WTC11 (cell line): ENCODE measurements at regions not wholly inside any gene's neighbourhood (a gene's known extent, or its start where the extent isn't known, plus 50 kb on each side); places are given as distances from the start of the nearest gene placed in this dataset.

Experiments
- ATAC-seq: fragments of 200-7000 bp; cut with Tn5 transposase; 2 replicates; pipeline ENCODE4 v1.10.0; 2021; ENCODE audit warnings: mild to moderate bottlenecking, moderate library complexity
- CTCF ChIA-PET: fragments of 300-600 bp; sonication (Branson Sonifier 250); formaldehyde crosslinking; loops from one replicate; lab custom pipeline; 2021; ENCODE audit warnings: antibody characterized with exemption; lab: Charles Lee
- POLR2A ChIA-PET: fragments of 350-600 bp; sonication (Branson Sonifier 250); formaldehyde crosslinking; loops from one replicate; lab custom pipeline; 2021; ENCODE audit warnings: antibody characterized with exemption; lab: Charles Lee
- DNase-seq: peaks from one replicate; pipeline ENCODE4 v3.0.0; 2021; ENCODE audit warnings: low spot score
- H3K27ac Mint-ChIP-seq: 2 replicates; pipeline ENCODE4 v1.8.0; 2021; ENCODE audit warnings: mixed read lengths
- H3K27me3 Mint-ChIP-seq: 2 replicates; pipeline ENCODE4 v1.8.0; 2021; ENCODE audit warnings: low read depth, mild to moderate bottlenecking, moderate library complexity, mixed read lengths
- H3K36me3 Mint-ChIP-seq: 2 replicates; pipeline ENCODE4 v1.8.0; 2021; ENCODE audit warnings: mixed read lengths
- H3K4me1 Mint-ChIP-seq: 2 replicates; pipeline ENCODE4 v1.8.0; 2022; ENCODE audit warnings: mixed read lengths
- H3K4me3 Mint-ChIP-seq: 2 replicates; pipeline ENCODE4 v1.8.0; 2021; ENCODE audit warnings: mild to moderate bottlenecking, moderate library complexity, mixed read lengths
- H3K9me3 Mint-ChIP-seq: 2 replicates; pipeline ENCODE4 v1.8.0; 2021; ENCODE audit warnings: mixed read lengths
- ATF1 ChIP-seq: sonication (generic); formaldehyde crosslinking; IDR thresholded peaks from 2 replicates; pipeline ENCODE4 v1.8.1; 2023; ENCODE audit warnings: mild to moderate bottlenecking, moderate library complexity, missing genetic modification reagents
- CBFB ChIP-seq: sonication (generic); formaldehyde crosslinking; IDR thresholded peaks from 2 replicates; pipeline ENCODE4 v1.8.1; 2022; ENCODE audit warnings: mild to moderate bottlenecking, low read depth, missing genetic modification reagents
- E2F5 ChIP-seq: sonication (generic); formaldehyde crosslinking; IDR thresholded peaks from 2 replicates; pipeline ENCODE4 v1.8.1; 2022; ENCODE audit warnings: mild to moderate bottlenecking, moderate library complexity, missing genetic modification reagents
- MXD4 ChIP-seq: fragments of 250-450 bp; sonication (Bioruptor Pico); IDR thresholded peaks from 2 replicates; pipeline ENCODE4 v1.8.0; 2021; ENCODE audit warnings: mild to moderate bottlenecking, moderate library complexity, borderline replicate concordance
- NFATC4 ChIP-seq: fragments of 250-450 bp; sonication (Bioruptor Pico); IDR thresholded peaks from 2 replicates; pipeline ENCODE4 v1.9.0; 2021; ENCODE audit warnings: mild to moderate bottlenecking
- OVOL2 ChIP-seq: fragments of 250-450 bp; sonication (Bioruptor Pico); IDR thresholded peaks from 2 replicates; pipeline ENCODE4 v1.9.0; 2021; ENCODE audit warnings: mild to moderate bottlenecking, borderline replicate concordance
- PRDM15 ChIP-seq: sonication (generic); formaldehyde crosslinking; IDR thresholded peaks from 2 replicates; pipeline ENCODE4 v1.8.0; 2022; ENCODE audit warnings: missing genetic modification reagents
- RORB ChIP-seq: fragments of 250-450 bp; sonication (Bioruptor Pico); IDR thresholded peaks from 2 replicates; pipeline ENCODE4 v1.9.0; 2021; ENCODE audit warnings: mild to moderate bottlenecking
- SP1 ChIP-seq: sonication (generic); formaldehyde crosslinking; conservative IDR thresholded peaks from 2 replicates; pipeline ENCODE4 v1.8.1; 2022; ENCODE audit warnings: missing genetic modification reagents
- USF1 ChIP-seq: sonication (generic); formaldehyde crosslinking; IDR thresholded peaks from 2 replicates; pipeline ENCODE4 v1.8.0; 2022; ENCODE audit warnings: mild to moderate bottlenecking, missing genetic modification reagents
- ZBTB21 ChIP-seq: sonication (generic); formaldehyde crosslinking; IDR thresholded peaks from 2 replicates; pipeline ENCODE4 v1.8.1; 2023; ENCODE audit warnings: mild to moderate bottlenecking, missing genetic modification reagents, borderline replicate concordance
- ZBTB43 ChIP-seq: sonication (generic); formaldehyde crosslinking; IDR thresholded peaks from 2 replicates; pipeline ENCODE4 v1.8.1; 2023; ENCODE audit warnings: mild to moderate bottlenecking, missing genetic modification reagents
- ZNF232 ChIP-seq: sonication (generic); formaldehyde crosslinking; IDR thresholded peaks from 2 replicates; pipeline ENCODE4 v1.8.0; 2022; ENCODE audit warnings: mild to moderate bottlenecking, missing genetic modification reagents
- ZNF281 ChIP-seq: sonication (generic); formaldehyde crosslinking; IDR thresholded peaks from 2 replicates; pipeline ENCODE4 v1.8.0; 2023; ENCODE audit warnings: mild to moderate bottlenecking, missing genetic modification reagents
- ZNF423 ChIP-seq: fragments of 250-450 bp; sonication (Bioruptor Pico); IDR thresholded peaks from 2 replicates; pipeline ENCODE4 v2.1.2; 2022; ENCODE audit warnings: mild to moderate bottlenecking, moderate library complexity

- TF ChIP-seq ATF1 (no peak), NFATC4 (CRISPR knock-in tag) (no peak), E2F5 (CRISPR knock-in tag) (no peak), ZNF281 (no peak)
Measured at GRCh38 chr16:85510041-85510659, 103.0 kb upstream of the GSE1 start (continued).

- no peaks in the 10 kb centered on the region for H3K27me3 Mint-ChIP-seq
- DNase-seq (no peak), ATAC-seq (no peak)
- H3K4me3 Mint-ChIP-seq = no peak overlapping the region
- no peaks in the 10 kb centered on the region for H3K36me3 Mint-ChIP-seq
- peaks cover 24% of the 10 kb centered on the region for H3K4me1 Mint-ChIP-seq
- no peaks in the 10 kb centered on the region for H3K9me3 Mint-ChIP-seq
- TF ChIP-seq ZBTB21 = no peak
- POLR2A ChIA-PET = no interaction called here
- no peak overlapping the region for H3K27ac Mint-ChIP-seq
- CTCF ChIA-PET = interaction anchor here (0.7 to 5.9 kb wide), 10 partner anchors 13 to 105 kb away, joined by 3 to 31 read pairs (median 4); no protein-coding TSS in a partner anchor
Measured at GRCh38 chr16:85511938-85512807, 100.9 kb upstream of the GSE1 start.

GRCh38 chr16:85512808-85513115, 100.4 kb upstream of the GSE1 start:
- DNase-seq = no peak
- CTCF ChIA-PET = interaction anchor here (0.7 to 5.9 kb wide), 10 partner anchors 13 to 103 kb away, joined by 3 to 31 read pairs (median 4); no protein-coding TSS in a partner anchor
- Mint-ChIP-seq H3K4me3 (no peak overlapping the region), H3K4me1 (peaks cover 23% of the 10 kb centered on the region), H3K36me3 (no peaks in the 10 kb centered on the region), H3K27me3 (no peaks in the 10 kb centered on the region), H3K27ac (no peak overlapping the region), H3K9me3 (no peaks in the 10 kb centered on the region)
- no peak for ATAC-seq
- TF ChIP-seq ZNF232 (CRISPR knock-in tag) (no peak), MXD4 (no peak), OVOL2 (CRISPR knock-in tag) (no peak), PRDM15 (CRISPR knock-in tag) (no peak), ZBTB43 (no peak), RORB (CRISPR knock-in tag) (no peak), CBFB (CRISPR knock-in tag) (no peak), SP1 (CRISPR knock-in tag) (no peak), USF1 (no peak), ZNF423 (CRISPR knock-in tag) (no peak)
- POLR2A ChIA-PET = no interaction called here
